ENCODE measurements at regions not wholly inside any gene's neighbourhood (a gene's known extent, or its start where the extent isn't known, plus 50 kb on each side); places are given as distances from the start of the nearest gene placed in this dataset.

- Histone ChIP-seq H3K4me2 (ENCODE audit: low read depth, low read length) (no peak overlapping the region), H3K27me3 (ENCODE audit: control insufficient read depth in 1 of 2, insufficient read depth in 2 of 2, low read length in 2 of 2) (no peaks in the 10 kb centered on the region; a peak in 2 of 5 replicates), H3K4me3 (replicated peaks in 1 of 3; ENCODE audit: insufficient read depth in 1 of 3, low read depth in 2 of 3, low read length in 3 of 3) (no peak overlapping the region), H3K4me1 (ENCODE audit: insufficient read depth, low read length) (no peaks in the 10 kb centered on the region), H3K27ac (ENCODE audit: extremely low read length, insufficient read depth, low read length) (no peak overlapping the region), H2AFZ (ENCODE audit: low read length) (no peak overlapping the region), H3K79me2 (ENCODE audit: insufficient read depth, low read length) (no peaks in the 10 kb centered on the region), H3K36me3 (replicated peaks in 1 of 2; ENCODE audit: control insufficient read depth in 1 of 2, insufficient read depth in 2 of 2, low read length in 2 of 2) (no peaks in the 10 kb centered on the region), H4K20me1 (ENCODE audit: insufficient read depth, low read length) (no peaks in the 10 kb centered on the region), H3K9ac (ENCODE audit: insufficient read depth, low read depth, low read length) (no peak overlapping the region), H3K9me3 (ENCODE audit: low read length) (0 out of 2 replicates have a peak, but pooled peaks cover under 1% of the 10 kb centered on the region)
- in situ Hi-C loops (cut with HindIII; ENCODE audit: extremely low pct_ligation_motif_present, low pct_unique_long_range_greater_than_20kb) = no loop called here
- TF ChIP-seq ZNF292 (CRISPR knock-in tag; IDR thresholded peaks at IDR 0.05; ENCODE audit: borderline replicate concordance, low read depth) (no peak), SP140L (CRISPR knock-in tag; IDR thresholded peaks at IDR 0.05; ENCODE audit: borderline replicate concordance) (no peak), MNT (IDR thresholded peaks at IDR 0.05) (no peak), ZNF580 (CRISPR knock-in tag; IDR thresholded peaks at IDR 0.05; ENCODE audit: borderline replicate concordance, low read depth) (no peak), TP53 (CRISPR knock-in tag; conservative IDR thresholded peaks at IDR 0.05) (no peak), ZNF597 (CRISPR knock-in tag; IDR thresholded peaks at IDR 0.05) (no peak), ZNF749 (CRISPR knock-in tag; IDR thresholded peaks at IDR 0.05; ENCODE audit: borderline replicate concordance) (no peak), ZFP90 (CRISPR knock-in tag; IDR thresholded peaks at IDR 0.05; ENCODE audit: borderline replicate concordance) (no peak), KLF15 (CRISPR knock-in tag; IDR thresholded peaks at IDR 0.05; ENCODE audit: borderline replicate concordance) (no peak), ZNF281 (CRISPR knock-in tag; IDR thresholded peaks at IDR 0.05; ENCODE audit: borderline replicate concordance) (no peak)
- intact Hi-C loops (cut with micrococcal nuclease; ENCODE audit: unreplicated experiment) = no loop called here
- 0% methylated on average over 2 of the region's 2 CpGs for WGBS (ENCODE audit: low lambda C conversion rate)
- CTCF ChIA-PET (ENCODE audit: low intra/inter-chr PET ratio, low total read pairs) = no interaction called here
- POLR2A ChIA-PET = no interaction called here
- BruUV-seq (replicated peaks) = no TSS peak
- DNase-seq (ENCODE audit: low spot score) (no peak), ATAC-seq (no peak), FAIRE-seq (no peak)
Observed at GRCh38 chr2:65751408-65751807, 319.0 kb upstream of the SPRED2 start.
